ENCODE measurements at regions not wholly inside any gene's neighbourhood (a gene's known extent, or its start where the extent isn't known, plus 50 kb on each side); places are given as distances from the start of the nearest gene placed in this dataset.

- intact Hi-C loops (cut with micrococcal nuclease) (no loop called here), dilution Hi-C loops (cut with MboI; ENCODE audit: extremely low pct_ligation_motif_present, low sequenced_read_pairs) (no loop called here)
- Histone ChIP-seq H3K27ac (ENCODE audit: insufficient read depth, low read depth, low read length) (no peak overlapping the region), H3K27me3 (ENCODE audit: control insufficient read depth in 2 of 2, insufficient read depth in 2 of 2, low read length in 2 of 2) (no peaks in the 10 kb centered on the region), H3K9me1 (replicated peaks; ENCODE audit: control insufficient read depth, extremely low read depth, insufficient read depth, low read length) (no peaks in the 10 kb centered on the region), H3K36me3 (ENCODE audit: control insufficient read depth in 2 of 2, extremely low read depth in 1 of 2, insufficient read depth in 2 of 2, low read length in 2 of 2) (no peaks in the 10 kb centered on the region), H4K20me1 (replicated peaks; ENCODE audit: control insufficient read depth, extremely low read depth, insufficient read depth, low read length) (no peaks in the 10 kb centered on the region), H3K4me3 (replicated peaks in 1 of 3; ENCODE audit: insufficient read depth in 1 of 3, low read depth in 1 of 3, low read length in 3 of 3) (no peak overlapping the region), H3K4me1 (ENCODE audit: control insufficient read depth, extremely low read depth, insufficient read depth, low read length) (no peaks in the 10 kb centered on the region), H3K4me2 (ENCODE audit: insufficient read depth, low read length) (no peak overlapping the region), H3K9ac (replicated peaks; ENCODE audit: extremely low read depth, insufficient read depth, low read length) (no peak overlapping the region), H3K79me2 (ENCODE audit: control insufficient read depth, insufficient read depth, low read length) (no peaks in the 10 kb centered on the region), H3K9me3 (replicated peaks; ENCODE audit: control insufficient read depth, insufficient read depth, low read length) (peaks cover 1% of the 10 kb centered on the region), H2AFZ (ENCODE audit: low read depth, low read length) (no peak overlapping the region)
- no peak for DNase-seq (ENCODE audit: low read depth, low spot score)
- no TSS peak for BruUV-seq (replicated peaks)
- TF ChIP-seq CTCF (IDR thresholded peaks at IDR 0.05; ENCODE audit: extremely low read depth in 1 of 2, insufficient read depth in 1 of 2, low read depth in 1 of 2, low read length in 2 of 2) (no peak), MYC (IDR thresholded peaks at IDR 0.05; ENCODE audit: low read depth, low read length) (no peak), FOS (IDR thresholded peaks at IDR 0.05; ENCODE audit: borderline replicate concordance, insufficient read depth, low read length) (no peak), POLR2A (IDR thresholded peaks at IDR 0.05; ENCODE audit: low read depth, low read length) (no peak), EZH2 (IDR thresholded peaks at IDR 0.05; ENCODE audit: borderline replicate concordance, low read depth, low read length, severe bottlenecking) (no peak), MAX (IDR thresholded peaks at IDR 0.05; ENCODE audit: insufficient read depth, insufficient read length) (no peak), GATA2 (IDR thresholded peaks at IDR 0.05; ENCODE audit: insufficient read depth, insufficient read length, low read depth, low read length) (no peak), JUN (IDR thresholded peaks at IDR 0.05; ENCODE audit: borderline replicate concordance, insufficient read depth, insufficient read length, low read depth) (no peak), POLR2AphosphoS5 (IDR thresholded peaks at IDR 0.05; ENCODE audit: insufficient read depth, low read depth, low read length) (no peak)
- ChIA-PET CTCF (no interaction called here), POLR2A (no interaction called here)
- no peak for FAIRE-seq
These were observed 79.9 kb upstream of the GPC6 start for GRCh38 chr13:93146584-93147297.

Measured in endothelial cell of umbilical vein (primary cell).